Lower leg skin (tissue), 3 donors: ENCODE measurements at regions not wholly inside any gene's neighbourhood (a gene's known extent, or its start where the extent isn't known, plus 50 kb on each side); places are given as distances from the start of the nearest gene placed in this dataset.

Experiments used
- POLR2A ChIP-seq, 2 donors: fragments of 450-650 bp; IDR thresholded peaks; one replicate each; pipeline ENCODE4 v1.6.1; 2016 to 2017; ENCODE audit warnings: antibody characterized with exemption in 2 of 2, mild to moderate bottlenecking in 1 of 2, moderate library complexity in 1 of 2
- TF ChIP-seq, protein P1 (sequence below), 3 donors: fragments of 450-650 bp; IDR thresholded peaks; one replicate each; pipeline ENCODE4 v1.5.1; 2016; ENCODE audit warnings: antibody characterized with exemption in 3 of 3, mild to moderate bottlenecking in 3 of 3, moderate library complexity in 2 of 3

DNA sequence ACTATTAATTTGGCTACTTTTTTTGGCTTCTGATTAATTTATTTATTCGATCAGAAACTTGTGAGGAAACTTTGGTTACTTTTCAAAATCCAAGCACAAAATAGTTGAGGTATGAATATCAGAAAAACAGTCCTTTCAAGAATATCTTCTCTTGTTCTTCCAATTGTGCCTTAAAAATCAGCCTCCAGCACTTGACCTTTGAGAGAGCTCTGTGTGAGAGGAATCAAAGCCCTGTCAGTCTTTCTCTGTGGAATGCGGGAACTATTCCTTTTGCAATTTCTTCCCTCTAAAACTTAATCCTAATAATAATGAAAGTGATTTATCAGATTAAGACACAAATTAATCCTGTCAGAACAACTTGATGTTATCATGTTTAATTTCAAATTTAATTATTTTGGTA lies 185.9 kb downstream of the ABHD5 start:
- TF ChIP-seq POLR2A (IDR thresholded peaks at IDR 0.05) = no peak
- TF ChIP-seq, protein P1, sequence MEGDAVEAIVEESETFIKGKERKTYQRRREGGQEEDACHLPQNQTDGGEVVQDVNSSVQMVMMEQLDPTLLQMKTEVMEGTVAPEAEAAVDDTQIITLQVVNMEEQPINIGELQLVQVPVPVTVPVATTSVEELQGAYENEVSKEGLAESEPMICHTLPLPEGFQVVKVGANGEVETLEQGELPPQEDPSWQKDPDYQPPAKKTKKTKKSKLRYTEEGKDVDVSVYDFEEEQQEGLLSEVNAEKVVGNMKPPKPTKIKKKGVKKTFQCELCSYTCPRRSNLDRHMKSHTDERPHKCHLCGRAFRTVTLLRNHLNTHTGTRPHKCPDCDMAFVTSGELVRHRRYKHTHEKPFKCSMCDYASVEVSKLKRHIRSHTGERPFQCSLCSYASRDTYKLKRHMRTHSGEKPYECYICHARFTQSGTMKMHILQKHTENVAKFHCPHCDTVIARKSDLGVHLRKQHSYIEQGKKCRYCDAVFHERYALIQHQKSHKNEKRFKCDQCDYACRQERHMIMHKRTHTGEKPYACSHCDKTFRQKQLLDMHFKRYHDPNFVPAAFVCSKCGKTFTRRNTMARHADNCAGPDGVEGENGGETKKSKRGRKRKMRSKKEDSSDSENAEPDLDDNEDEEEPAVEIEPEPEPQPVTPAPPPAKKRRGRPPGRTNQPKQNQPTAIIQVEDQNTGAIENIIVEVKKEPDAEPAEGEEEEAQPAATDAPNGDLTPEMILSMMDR (IDR thresholded peaks at IDR 0.05) = no peak
